ENCODE measurements at regions not wholly inside any gene's neighbourhood (a gene's known extent, or its start where the extent isn't known, plus 50 kb on each side); places are given as distances from the start of the nearest gene placed in this dataset.

DNA sequence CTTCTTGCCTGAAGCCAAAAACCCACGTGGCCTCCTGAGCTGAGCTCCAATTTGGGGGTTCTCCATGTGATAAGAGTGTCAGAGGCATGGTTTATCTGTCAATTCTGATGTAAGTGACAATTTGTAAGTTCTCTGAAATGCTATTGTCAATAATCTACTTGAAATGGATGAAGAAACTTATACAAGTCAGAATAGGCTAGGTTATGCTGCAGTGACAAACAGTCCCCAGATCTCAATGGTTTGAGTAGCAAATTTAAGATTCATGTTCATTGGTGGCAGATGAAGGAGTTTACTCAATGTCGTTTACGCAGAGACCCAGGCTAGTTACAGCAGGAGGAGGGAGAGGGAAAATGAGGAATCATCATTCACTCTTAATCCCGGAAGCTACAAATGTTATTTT is 352.4 kb downstream of the KIF16B start:
- DNase-seq (ENCODE audit: extremely low spot score in 2 of 2): no peak
- intact Hi-C loops (cut with DNase I): no loop called here
- Histone ChIP-seq H3K36me3 (no peaks in the 10 kb centered on the region), H3K4me3 (no peak overlapping the region), H3K9me3 (no peaks in the 10 kb centered on the region), H3K27ac (no peak overlapping the region), H3K27me3 (no peaks in the 10 kb centered on the region), H3K4me1 (no peaks in the 10 kb centered on the region)
- no peak for TF ChIP-seq POLR2A (IDR thresholded peaks at IDR 0.05)
- TF ChIP-seq POLR2AphosphoS5 (IDR thresholded peaks at IDR 0.05; ENCODE audit: insufficient read depth in 1 of 2, low read depth in 1 of 2): no peak
- no peak for TF ChIP-seq CTCF (IDR thresholded peaks at IDR 0.05)

DNA sequence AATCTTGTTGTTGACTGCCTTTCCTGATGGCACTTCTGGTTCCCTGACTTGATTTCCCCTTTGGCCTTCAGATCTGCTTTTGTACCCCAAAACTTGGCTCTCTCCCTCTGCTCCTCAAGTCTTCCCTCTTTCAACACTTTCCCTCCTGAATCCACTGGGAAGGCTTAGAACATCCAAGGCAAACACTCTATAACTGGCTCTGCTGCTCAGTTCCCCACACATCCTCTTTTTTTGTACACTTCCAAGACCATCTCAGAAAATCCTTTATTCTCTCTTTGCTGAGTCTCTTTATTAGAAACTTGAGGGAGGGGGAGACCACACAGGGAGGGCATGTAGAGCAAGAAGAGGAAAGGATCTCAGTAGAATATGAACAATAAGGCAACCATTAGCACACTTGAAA is 354.1 kb downstream of the KIF16B start:
- intact Hi-C loops (cut with DNase I): no loop called here
- no peak for DNase-seq (ENCODE audit: extremely low spot score in 2 of 2)
- no peaks in the 10 kb centered on the region for H3K9me3 ChIP-seq

GRCh38 chr20:16216914-16217230 is 356.4 kb downstream of the KIF16B start:
- H3K4me1 ChIP-seq: no peaks in the 10 kb centered on the region
- no peak for TF ChIP-seq CTCF (IDR thresholded peaks at IDR 0.05)
- TF ChIP-seq POLR2AphosphoS5 (IDR thresholded peaks at IDR 0.05; ENCODE audit: insufficient read depth in 1 of 2, low read depth in 1 of 2): no peak
- no peak for TF ChIP-seq POLR2A (IDR thresholded peaks at IDR 0.05)
- no peaks in the 10 kb centered on the region for H3K36me3 ChIP-seq
- H3K4me3 ChIP-seq: no peak overlapping the region
- H3K27ac ChIP-seq: no peak overlapping the region
- intact Hi-C loops (cut with DNase I): no loop called here
- no peaks in the 10 kb centered on the region for H3K27me3 ChIP-seq
- DNase-seq (ENCODE audit: extremely low spot score in 2 of 2): no peak
- no peaks in the 10 kb centered on the region for H3K9me3 ChIP-seq

More for the DNA sequence above, 354.1 kb downstream of the KIF16B start:
- TF ChIP-seq CTCF (IDR thresholded peaks at IDR 0.05) (no peak), POLR2A (IDR thresholded peaks at IDR 0.05) (no peak), POLR2AphosphoS5 (IDR thresholded peaks at IDR 0.05; ENCODE audit: insufficient read depth in 1 of 2, low read depth in 1 of 2) (no peak)
- no peak overlapping the region for H3K27ac ChIP-seq
- no peak overlapping the region for H3K4me3 ChIP-seq
- H3K4me1 ChIP-seq: no peaks in the 10 kb centered on the region
- no peaks in the 10 kb centered on the region for H3K36me3 ChIP-seq
- no peaks in the 10 kb centered on the region for H3K27me3 ChIP-seq

GRCh38 chr20:16216227-16216913 is 356.9 kb downstream of the KIF16B start:
- Histone ChIP-seq H3K4me1 (no peaks in the 10 kb centered on the region), H3K9me3 (no peaks in the 10 kb centered on the region), H3K36me3 (no peaks in the 10 kb centered on the region), H3K27ac (no peak overlapping the region), H3K27me3 (no peaks in the 10 kb centered on the region), H3K4me3 (no peak overlapping the region)
- DNase-seq (ENCODE audit: extremely low spot score in 2 of 2): no peak
- intact Hi-C loops (cut with DNase I): no loop called here
- TF ChIP-seq POLR2AphosphoS5 (IDR thresholded peaks at IDR 0.05; ENCODE audit: insufficient read depth in 1 of 2, low read depth in 1 of 2): no peak
- no peak for TF ChIP-seq POLR2A (IDR thresholded peaks at IDR 0.05)
- no peak for TF ChIP-seq CTCF (IDR thresholded peaks at IDR 0.05)

DNA sequence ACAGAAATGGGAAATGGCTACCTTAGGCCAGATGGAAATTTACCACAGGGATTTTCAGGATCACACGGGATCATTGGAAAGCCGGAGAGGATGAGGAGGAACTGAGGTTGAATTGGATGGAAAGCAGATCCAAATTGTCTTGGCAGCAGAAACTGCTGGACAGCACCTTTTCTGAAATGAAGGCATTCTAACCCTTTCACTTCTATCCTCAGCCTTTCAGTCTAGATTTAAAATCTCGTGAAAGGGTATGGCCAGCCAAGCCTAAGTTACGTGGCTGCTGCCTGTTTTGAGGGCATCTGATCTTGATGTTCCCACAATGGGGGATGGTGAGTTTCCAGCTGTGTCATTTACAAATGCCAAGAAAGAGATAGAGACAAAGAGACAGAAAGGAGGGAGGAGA is 358.2 kb downstream of the KIF16B start:
- Histone ChIP-seq H3K27me3 (no peaks in the 10 kb centered on the region), H3K36me3 (no peaks in the 10 kb centered on the region), H3K27ac (no peak overlapping the region), H3K4me1 (no peaks in the 10 kb centered on the region), H3K9me3 (no peaks in the 10 kb centered on the region), H3K4me3 (no peak overlapping the region)
- intact Hi-C loops (cut with DNase I): no loop called here
- TF ChIP-seq POLR2A (IDR thresholded peaks at IDR 0.05) (no peak), CTCF (IDR thresholded peaks at IDR 0.05) (no peak), POLR2AphosphoS5 (IDR thresholded peaks at IDR 0.05; ENCODE audit: insufficient read depth in 1 of 2, low read depth in 1 of 2) (no peak)
- no peak for DNase-seq (ENCODE audit: extremely low spot score in 2 of 2)
